IMR-90 (cell line): ENCODE measurements at regions not wholly inside any gene's neighbourhood (a gene's known extent, or its start where the extent isn't known, plus 50 kb on each side); places are given as distances from the start of the nearest gene placed in this dataset.

Experiments
- CTCF ChIP-seq: conservative IDR thresholded peaks from 2 replicates; pipeline ENCODE4 v1.5.1; 2012; ENCODE audit warnings: mild to moderate bottlenecking, low read depth, low read length, improper control_type of control experiment
- MAFK ChIP-seq: IDR thresholded peaks from 2 replicates; pipeline ENCODE4 v1.6.1; 2012; ENCODE audit warnings: low read depth, low read length, improper control_type of control experiment

GRCh38 chr2:196383799-196384198 lies 212.4 kb upstream of the STK17B start:
- TF ChIP-seq MAFK (no peak), CTCF (no peak)
